Uterus (tissue), 2 donors: ENCODE measurements at regions not wholly inside any gene's neighbourhood (a gene's known extent, or its start where the extent isn't known, plus 50 kb on each side); places are given as distances from the start of the nearest gene placed in this dataset.

ENCODE experiments used
- CTCF ChIP-seq, 4 experiments: fragments of 200-600 bp in 2 of 4; fragments of 450-650 bp in 2 of 4; sonication (generic) in 2 of 4; IDR thresholded peaks; one replicate each; pipeline ENCODE4 v1.5.1; 2016 to 2019; ENCODE audit warnings: antibody characterized with exemption in 4 of 4, mild to moderate bottlenecking in 2 of 4, moderate library complexity in 1 of 4
- POLR2A ChIP-seq, 2 donors: fragments of 450-650 bp; IDR thresholded peaks; one replicate each; pipeline ENCODE4 v1.6.1; 2016; ENCODE audit warnings: antibody characterized with exemption in 2 of 2, mild to moderate bottlenecking in 1 of 2, moderate library complexity in 1 of 2

- TF ChIP-seq POLR2A (IDR thresholded peaks at IDR 0.05) = no peak
- TF ChIP-seq CTCF (IDR thresholded peaks at IDR 0.05) = no peak
Observed at GRCh38 chr3:44019736-44020135, 221.9 kb upstream of the TOPAZ1 start.
